Activated naive CD4-positive, alpha-beta T cell treated with anti-CD3 and anti-CD28 coated beads for 36 hours (primary cell): ENCODE measurements at regions not wholly inside any gene's neighbourhood (a gene's known extent, or its start where the extent isn't known, plus 50 kb on each side); places are given as distances from the start of the nearest gene placed in this dataset.

Source experiments
- CTCF ChIA-PET: fragments of 350-600 bp; sonication (Branson Sonifier 250); formaldehyde crosslinking; loops from one replicate; lab custom pipeline; 2021; ENCODE audit warnings: antibody characterized with exemption; lab: Charles Lee
- DNase-seq: peaks from one replicate; pipeline ENCODE4 v3.0.0-alpha.2; 2020
- H3K27ac Mint-ChIP-seq: one replicate; pipeline ENCODE4 v1.8.0; 2021; ENCODE audit warnings: mild to moderate bottlenecking, mixed read lengths
- H3K27me3 Mint-ChIP-seq: one replicate; pipeline ENCODE4 v1.8.0; 2021; ENCODE audit warnings: low read depth, mixed read lengths
- H3K36me3 Mint-ChIP-seq: one replicate; pipeline ENCODE4 v1.8.0; 2021; ENCODE audit warnings: low read depth, mixed read lengths
- H3K4me1 Mint-ChIP-seq: one replicate; pipeline ENCODE4 v1.8.0; 2021; ENCODE audit warnings: low read depth, mixed read lengths
- H3K4me3 Mint-ChIP-seq: one replicate; pipeline ENCODE4 v1.8.0; 2021; ENCODE audit warnings: mild to moderate bottlenecking, moderate library complexity, mixed read lengths
- H3K9me3 Mint-ChIP-seq: one replicate; pipeline ENCODE4 v1.8.0; 2021; ENCODE audit warnings: mixed read lengths
- intact Hi-C: fragments of 100-400 bp; cut with micrococcal nuclease; formaldehyde crosslinking; loops from one replicate; pipeline ENCODE4 v1.15.1; 2023

DNA sequence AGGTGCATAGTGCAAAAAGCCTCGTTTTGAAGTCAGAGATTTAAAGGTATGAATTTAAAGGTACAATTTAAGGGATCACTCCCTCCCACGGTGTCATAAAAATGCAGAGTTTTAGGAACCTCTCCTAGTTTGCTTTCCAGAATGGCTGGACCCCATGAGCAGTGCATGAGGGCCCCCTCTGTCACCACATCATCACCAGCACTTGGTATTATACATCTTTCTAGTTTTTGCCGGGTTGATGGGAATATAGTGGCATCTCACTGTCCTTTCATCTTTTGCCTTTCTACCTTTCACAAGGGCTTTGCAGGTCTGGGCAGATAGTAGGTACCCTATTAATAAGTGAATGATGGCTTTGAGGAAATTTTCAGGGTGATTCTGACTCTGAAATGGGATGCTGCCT lies 103.6 kb upstream of the AGBL1 start:
- no peaks in the 10 kb centered on the region for H3K4me1 Mint-ChIP-seq
- no peak overlapping the region for H3K4me3 Mint-ChIP-seq
- H3K9me3 Mint-ChIP-seq, result peaks cover 6% of the 10 kb centered on the region
- intact Hi-C loops, result no loop called here
- CTCF ChIA-PET, result no interaction called here
- no peak for DNase-seq
- H3K27ac Mint-ChIP-seq, result no peak overlapping the region
- peaks cover 19% of the 10 kb centered on the region for H3K27me3 Mint-ChIP-seq
- no peaks in the 10 kb centered on the region for H3K36me3 Mint-ChIP-seq

DNA sequence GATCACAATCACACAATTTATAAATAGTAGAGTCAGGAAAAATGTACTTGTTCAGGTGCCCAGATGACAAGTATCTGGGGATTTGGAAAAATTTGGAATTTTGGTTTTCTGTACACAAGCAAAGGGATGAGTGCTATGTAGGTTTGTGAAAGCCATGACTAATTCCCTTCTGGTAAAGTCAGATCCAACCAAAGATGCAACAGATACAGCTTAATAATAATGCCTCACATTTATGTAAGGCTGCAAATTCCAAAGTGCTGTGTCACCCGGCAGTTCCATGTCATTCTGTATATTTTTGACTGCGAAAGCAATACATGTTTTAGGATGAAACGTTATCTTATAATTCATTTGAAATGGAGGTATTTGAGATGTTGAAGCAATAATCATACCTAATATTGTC lies 102.7 kb upstream of the AGBL1 start:
- Mint-ChIP-seq H3K4me1 (no peaks in the 10 kb centered on the region), H3K4me3 (no peak overlapping the region), H3K27me3 (peaks cover 14% of the 10 kb centered on the region), H3K9me3 (peaks cover 6% of the 10 kb centered on the region), H3K36me3 (no peaks in the 10 kb centered on the region), H3K27ac (no peak overlapping the region)
- CTCF ChIA-PET, result no interaction called here
- no peak for DNase-seq
- intact Hi-C loops, result no loop called here

DNA sequence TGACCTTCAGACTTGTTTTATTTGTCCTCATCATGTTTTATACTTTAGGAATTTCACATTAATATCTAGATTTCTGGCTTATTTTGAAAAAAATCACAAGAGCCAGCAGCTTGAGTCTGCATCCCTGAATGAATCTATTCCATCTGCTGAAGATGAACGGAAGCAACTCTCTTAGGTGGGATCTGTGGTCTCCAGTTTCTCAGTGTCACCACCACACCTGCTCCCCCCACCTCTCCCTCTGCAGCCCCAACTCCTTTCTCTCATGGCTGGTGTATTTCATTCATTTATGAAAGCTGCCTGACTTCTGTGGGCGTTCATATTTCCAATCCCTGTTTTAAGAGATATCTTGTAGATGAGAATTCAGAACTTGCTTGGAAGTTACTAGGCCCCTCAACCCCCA lies 102.1 kb upstream of the AGBL1 start:
- H3K9me3 Mint-ChIP-seq, result peaks cover 8% of the 10 kb centered on the region
- intact Hi-C loops, result no loop called here
- no peak overlapping the region for H3K27ac Mint-ChIP-seq
- H3K4me3 Mint-ChIP-seq, result no peak overlapping the region
- H3K27me3 Mint-ChIP-seq, result peaks cover 14% of the 10 kb centered on the region
- no peaks in the 10 kb centered on the region for H3K36me3 Mint-ChIP-seq
- H3K4me1 Mint-ChIP-seq, result no peaks in the 10 kb centered on the region
- CTCF ChIA-PET, result interaction anchor here (0.6 kb wide), 1 partner anchor 27 kb away, joined by 3 read pairs; no protein-coding TSS in a partner anchor
- no peak for DNase-seq

DNA sequence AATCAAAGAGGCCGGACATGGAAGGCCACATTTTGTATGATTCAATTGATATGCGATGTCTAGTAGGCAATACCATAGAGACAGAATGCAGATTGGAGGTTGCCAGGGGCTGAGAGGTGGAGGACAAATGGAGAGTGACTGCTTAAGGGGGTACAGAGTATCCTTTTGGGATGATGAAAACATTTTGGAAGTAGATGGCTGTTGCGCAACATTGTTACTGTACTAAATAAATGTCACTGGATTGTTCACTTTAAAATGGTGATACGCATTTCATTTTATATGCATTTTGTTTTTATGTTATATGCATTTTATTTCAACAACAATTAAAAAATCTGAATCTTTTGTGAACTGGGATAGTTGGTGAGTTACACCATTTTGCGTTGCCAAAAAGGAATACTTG lies 99.7 kb upstream of the AGBL1 start:
- H3K27ac Mint-ChIP-seq, result no peak overlapping the region

DNA sequence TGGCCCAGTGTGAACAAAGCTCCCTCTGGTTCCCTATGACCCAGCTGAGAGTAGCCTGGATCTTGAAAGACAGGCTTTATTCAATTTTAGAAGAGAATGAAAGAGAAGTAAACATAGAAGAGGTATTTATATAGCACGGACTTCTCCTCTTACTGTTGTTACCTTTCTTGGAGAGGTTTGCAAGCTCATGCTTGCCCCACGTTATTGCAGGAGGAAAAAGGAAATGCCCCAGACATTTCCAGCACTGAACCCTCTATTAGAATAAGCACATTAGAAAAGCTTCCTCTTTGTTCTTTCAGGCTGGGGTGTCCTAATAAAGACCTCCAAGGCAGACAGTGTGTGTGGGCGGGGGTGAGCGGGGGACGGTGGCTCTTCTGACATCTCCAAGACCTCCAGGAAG lies 98.7 kb upstream of the AGBL1 start:
- no peaks in the 10 kb centered on the region for H3K4me1 Mint-ChIP-seq
- H3K4me3 Mint-ChIP-seq, result no peak overlapping the region
- H3K9me3 Mint-ChIP-seq, result peaks cover 7% of the 10 kb centered on the region
- no peak for DNase-seq
- CTCF ChIA-PET, result interaction anchor here (0.5 kb wide), 1 partner anchor 1839 kb away, joined by 4 read pairs; no protein-coding TSS in a partner anchor
- H3K27ac Mint-ChIP-seq, result no peak overlapping the region
- intact Hi-C loops, result no loop called here
- no peaks in the 10 kb centered on the region for H3K36me3 Mint-ChIP-seq
- peaks cover 12% of the 10 kb centered on the region for H3K27me3 Mint-ChIP-seq

More for the DNA sequence above, 99.7 kb upstream of the AGBL1 start:
- Mint-ChIP-seq H3K4me3 (no peak overlapping the region), H3K36me3 (no peaks in the 10 kb centered on the region), H3K27me3 (peaks cover 14% of the 10 kb centered on the region), H3K9me3 (peaks cover 8% of the 10 kb centered on the region), H3K4me1 (no peaks in the 10 kb centered on the region)
- no peak for DNase-seq
- CTCF ChIA-PET, result no interaction called here
- intact Hi-C loops, result no loop called here

DNA sequence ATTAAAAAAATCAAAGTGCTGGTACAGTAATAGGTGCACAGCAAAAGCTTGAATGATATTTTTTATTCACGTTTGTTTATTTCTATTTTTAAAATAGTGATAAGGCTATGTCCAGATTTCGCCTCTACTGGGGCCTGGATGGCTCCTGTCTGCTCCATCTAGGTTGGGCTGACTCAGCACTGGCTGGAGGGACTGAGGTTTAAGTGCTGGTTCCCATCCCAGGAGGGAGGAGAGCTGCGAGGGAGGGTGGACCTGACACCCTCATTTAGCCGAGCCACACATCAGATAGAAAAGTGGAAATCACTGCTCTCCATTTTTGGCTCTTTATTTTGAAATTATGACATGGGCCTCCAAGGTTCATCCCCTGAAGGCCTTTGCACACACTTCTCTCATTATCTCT lies 95.4 kb upstream of the AGBL1 start:
- H3K9me3 Mint-ChIP-seq, result peaks cover 2% of the 10 kb centered on the region
- H3K36me3 Mint-ChIP-seq, result no peaks in the 10 kb centered on the region
- H3K4me3 Mint-ChIP-seq, result no peak overlapping the region
- peaks cover 4% of the 10 kb centered on the region for H3K27me3 Mint-ChIP-seq
- CTCF ChIA-PET, result interaction anchor here (0.6 kb wide), 1 partner anchor 26 kb away, joined by 3 read pairs; no protein-coding TSS in a partner anchor
- intact Hi-C loops, result no loop called here
- DNase-seq, result no peak
- no peaks in the 10 kb centered on the region for H3K4me1 Mint-ChIP-seq
- H3K27ac Mint-ChIP-seq, result no peak overlapping the region

DNA sequence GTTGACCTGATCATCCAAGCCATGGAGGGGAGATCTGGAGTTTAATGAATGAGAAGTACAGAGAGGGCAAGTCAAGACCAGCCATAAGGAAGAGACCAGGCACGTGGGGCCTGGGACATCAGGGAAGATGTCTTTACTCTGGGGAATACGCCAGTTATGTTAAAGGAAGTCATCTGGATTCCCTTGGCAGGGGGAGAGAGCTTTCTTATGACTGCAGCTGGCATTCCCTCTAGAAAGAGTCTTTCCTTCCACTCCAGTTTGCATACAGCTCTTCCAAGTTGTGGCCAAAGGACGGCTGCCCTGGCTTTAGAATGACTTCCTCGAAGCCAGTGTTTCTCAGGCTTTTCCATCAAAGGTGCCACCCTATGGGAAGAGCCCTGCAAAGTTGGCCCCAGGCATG lies 93.6 kb upstream of the AGBL1 start:
- Mint-ChIP-seq H3K4me3 (no peak overlapping the region), H3K4me1 (no peaks in the 10 kb centered on the region), H3K9me3 (peaks cover 2% of the 10 kb centered on the region), H3K27ac (no peak overlapping the region), H3K27me3 (no peaks in the 10 kb centered on the region), H3K36me3 (no peaks in the 10 kb centered on the region)
- DNase-seq, result no peak
- intact Hi-C loops, result no loop called here
- CTCF ChIA-PET, result no interaction called here

DNA sequence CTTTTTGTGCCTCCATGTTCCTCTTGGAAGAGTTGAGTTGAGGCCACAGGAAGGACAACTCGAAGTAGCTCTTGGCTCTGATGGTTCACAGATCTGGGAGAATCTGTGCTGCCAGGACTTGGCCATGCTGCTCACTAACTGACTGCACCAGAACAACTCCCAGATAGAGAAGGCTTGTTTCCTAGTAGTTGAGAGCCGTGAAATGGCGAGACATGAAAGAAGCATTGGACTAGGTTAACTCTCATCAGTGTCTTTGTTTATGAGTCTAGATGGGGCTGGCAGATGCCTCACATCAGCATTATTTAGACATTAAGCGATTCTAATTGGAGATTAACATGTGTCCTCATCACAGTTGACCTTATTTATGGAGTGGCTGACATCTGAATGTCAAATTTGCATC lies 92.9 kb upstream of the AGBL1 start:
- Mint-ChIP-seq H3K4me1 (no peaks in the 10 kb centered on the region), H3K27ac (no peak overlapping the region), H3K4me3 (no peak overlapping the region), H3K36me3 (no peaks in the 10 kb centered on the region), H3K9me3 (peaks cover 2% of the 10 kb centered on the region), H3K27me3 (no peaks in the 10 kb centered on the region)
- intact Hi-C loops, result no loop called here
- no peak for DNase-seq
- CTCF ChIA-PET, result no interaction called here

DNA sequence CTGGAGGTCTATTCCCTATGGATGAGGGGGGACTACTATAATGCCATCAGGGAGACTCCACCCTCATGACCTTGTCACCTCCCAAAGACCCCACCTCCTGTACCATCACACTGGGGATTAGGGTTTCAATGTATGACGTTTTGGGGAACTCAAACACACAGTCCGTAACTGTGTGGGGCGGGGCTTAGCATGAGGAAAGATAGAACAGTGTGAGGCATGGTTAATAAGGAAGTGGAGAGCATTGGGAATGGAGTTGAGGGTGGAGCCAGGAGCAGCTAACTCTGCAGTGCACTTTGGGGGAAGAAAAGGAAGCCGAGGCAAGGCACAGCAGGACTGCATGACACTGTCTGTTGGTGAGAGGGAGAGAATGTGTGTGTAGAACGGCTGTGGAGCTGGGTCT lies 90.9 kb upstream of the AGBL1 start:
- H3K9me3 Mint-ChIP-seq, result no peaks in the 10 kb centered on the region
- CTCF ChIA-PET, result interaction anchor here (0.5 kb wide), 1 partner anchor 617 kb away, joined by 3 read pairs; no protein-coding TSS in a partner anchor
- no peak for DNase-seq
- no peaks in the 10 kb centered on the region for H3K36me3 Mint-ChIP-seq
- no peaks in the 10 kb centered on the region for H3K27me3 Mint-ChIP-seq
- H3K27ac Mint-ChIP-seq, result no peak overlapping the region
- no peak overlapping the region for H3K4me3 Mint-ChIP-seq
- no peaks in the 10 kb centered on the region for H3K4me1 Mint-ChIP-seq
- intact Hi-C loops, result no loop called here

DNA sequence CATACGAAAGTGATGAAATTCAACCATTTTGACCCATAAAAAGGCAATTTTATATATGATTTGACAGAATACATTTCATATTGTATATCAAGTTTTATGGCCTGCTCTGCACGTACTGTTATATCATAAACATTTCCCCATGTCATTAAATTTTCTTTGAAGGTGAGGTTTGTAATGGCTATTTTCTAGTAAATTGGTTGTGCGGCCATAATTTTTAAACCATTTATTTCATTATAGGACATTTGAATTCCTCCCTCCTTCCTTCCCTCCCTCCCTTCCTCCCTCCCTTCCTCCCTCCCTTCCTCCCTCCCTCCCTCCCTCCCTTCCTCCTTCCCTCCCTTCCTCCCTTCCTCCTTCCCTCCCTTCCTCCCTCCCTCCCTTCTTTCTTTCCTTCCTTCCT lies 87.4 kb upstream of the AGBL1 start:
- no peak for DNase-seq
- CTCF ChIA-PET, result no interaction called here
- intact Hi-C loops, result no loop called here
- no peak overlapping the region for H3K27ac Mint-ChIP-seq
- no peaks in the 10 kb centered on the region for H3K36me3 Mint-ChIP-seq
- H3K4me3 Mint-ChIP-seq, result no peak overlapping the region
- H3K9me3 Mint-ChIP-seq, result no peaks in the 10 kb centered on the region
- H3K27me3 Mint-ChIP-seq, result no peaks in the 10 kb centered on the region
- H3K4me1 Mint-ChIP-seq, result no peaks in the 10 kb centered on the region

DNA sequence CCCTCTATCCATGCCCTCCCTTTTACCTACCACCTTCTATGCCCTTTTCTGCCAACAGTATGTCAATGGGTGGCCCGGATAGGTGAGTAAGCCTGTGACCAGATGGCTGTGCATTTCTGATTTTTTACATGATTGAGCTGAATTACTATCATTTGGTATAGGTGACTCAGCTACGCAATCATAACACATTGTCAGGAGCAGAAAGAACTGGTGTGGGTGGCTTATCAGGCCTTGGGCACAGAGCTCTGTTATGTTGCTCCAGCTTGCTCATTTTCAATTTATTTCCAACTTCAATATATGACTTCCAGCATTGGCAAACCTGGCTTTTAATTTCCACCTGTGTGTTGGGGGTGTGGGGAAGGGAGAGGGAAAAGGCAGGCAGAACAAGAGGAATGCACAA lies 86.6 kb upstream of the AGBL1 start:
- H3K27me3 Mint-ChIP-seq, result no peaks in the 10 kb centered on the region
- intact Hi-C loops, result no loop called here
- no peaks in the 10 kb centered on the region for H3K9me3 Mint-ChIP-seq
- H3K27ac Mint-ChIP-seq, result no peak overlapping the region
- no peaks in the 10 kb centered on the region for H3K36me3 Mint-ChIP-seq
- H3K4me1 Mint-ChIP-seq, result no peaks in the 10 kb centered on the region
- no peak for DNase-seq
- CTCF ChIA-PET, result no interaction called here
- no peak overlapping the region for H3K4me3 Mint-ChIP-seq

DNA sequence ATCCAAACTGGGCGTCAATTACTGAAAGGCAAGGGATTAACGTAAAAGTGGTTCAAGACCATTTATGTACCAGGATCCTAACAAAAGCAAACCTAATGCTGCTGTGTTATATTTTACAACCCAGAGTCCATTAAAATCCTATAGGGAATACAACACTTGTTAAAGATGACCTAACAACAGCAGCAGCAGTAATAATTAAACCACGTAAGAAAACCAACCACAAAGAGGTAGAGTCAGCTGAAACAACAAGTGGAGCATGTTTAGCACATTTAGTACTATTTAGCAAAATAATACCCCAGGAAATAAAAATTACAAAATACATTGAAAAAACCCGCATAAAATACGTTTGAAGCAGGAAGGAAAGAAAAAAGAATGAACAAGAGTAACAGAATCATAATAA lies 82.1 kb upstream of the AGBL1 start:
- CTCF ChIA-PET, result no interaction called here
- no peaks in the 10 kb centered on the region for H3K36me3 Mint-ChIP-seq
- H3K4me3 Mint-ChIP-seq, result no peak overlapping the region
- H3K27ac Mint-ChIP-seq, result no peak overlapping the region
- no peaks in the 10 kb centered on the region for H3K4me1 Mint-ChIP-seq
- H3K9me3 Mint-ChIP-seq, result no peaks in the 10 kb centered on the region
- intact Hi-C loops, result no loop called here
- H3K27me3 Mint-ChIP-seq, result no peaks in the 10 kb centered on the region
- DNase-seq, result no peak

DNA sequence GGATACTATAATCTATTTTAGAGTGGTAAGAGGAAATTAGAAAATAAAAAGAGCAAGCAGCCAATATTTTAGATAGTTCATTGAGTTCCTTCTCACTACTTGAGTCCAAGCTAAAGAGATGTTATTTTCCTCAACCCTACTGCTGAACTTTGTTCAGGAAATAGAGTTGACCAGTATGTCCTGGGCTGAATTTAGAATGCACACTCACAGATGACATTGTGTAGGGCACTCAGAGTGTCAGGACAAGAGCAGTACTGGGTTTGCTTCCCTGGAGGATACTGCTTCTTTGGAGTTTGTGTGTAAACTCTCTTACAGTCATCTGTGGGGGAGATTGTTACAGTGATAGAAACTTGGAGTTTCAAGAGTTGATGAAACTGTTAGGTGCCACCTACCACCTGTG lies 80.0 kb upstream of the AGBL1 start:
- Mint-ChIP-seq H3K27me3 (peaks cover 6% of the 10 kb centered on the region), H3K4me1 (no peaks in the 10 kb centered on the region), H3K4me3 (no peak overlapping the region), H3K9me3 (no peaks in the 10 kb centered on the region), H3K27ac (no peak overlapping the region), H3K36me3 (no peaks in the 10 kb centered on the region)
- CTCF ChIA-PET, result no interaction called here
- no peak for DNase-seq
- intact Hi-C loops, result no loop called here

DNA sequence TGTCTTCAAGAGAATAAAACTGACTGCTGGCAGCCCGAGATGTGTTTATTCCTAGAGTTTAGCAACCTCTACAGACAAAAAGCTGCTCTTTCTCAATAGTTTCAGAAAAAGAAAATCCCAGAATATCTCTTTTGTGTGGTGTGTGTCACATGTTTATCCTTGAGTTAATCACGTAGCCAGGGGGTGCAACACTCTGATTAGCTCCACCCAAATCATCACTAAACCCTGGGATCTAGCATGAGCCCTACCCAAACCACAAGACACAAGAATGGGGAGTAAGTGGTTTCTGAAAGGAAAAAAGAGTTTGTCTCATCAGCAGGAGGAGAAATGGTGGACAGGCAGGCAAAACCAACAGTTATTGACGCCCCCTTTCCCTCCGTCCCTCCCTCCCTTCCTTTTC lies 78.5 kb upstream of the AGBL1 start:
- CTCF ChIA-PET, result no interaction called here
- no peaks in the 10 kb centered on the region for H3K9me3 Mint-ChIP-seq
- no peak overlapping the region for H3K27ac Mint-ChIP-seq
- intact Hi-C loops, result no loop called here
- no peak overlapping the region for H3K4me3 Mint-ChIP-seq
- H3K4me1 Mint-ChIP-seq, result no peaks in the 10 kb centered on the region
- H3K27me3 Mint-ChIP-seq, result peaks cover 6% of the 10 kb centered on the region
- H3K36me3 Mint-ChIP-seq, result no peaks in the 10 kb centered on the region
- DNase-seq, result no peak
